IPS DF 6.9 (cell line): ENCODE measurements at regions not wholly inside any gene's neighbourhood (a gene's known extent, or its start where the extent isn't known, plus 50 kb on each side); places are given as distances from the start of the nearest gene placed in this dataset.
"Not testable (repeated sequence)": the region's sequence is repeated elsewhere in the genome, so short reads cannot be mapped to it uniquely, and the experiment has no call there.

Source experiments
- DNase-seq: peaks from one replicate; pipeline ENCODE4 v3.0.0-alpha.2; 2013; ENCODE audit warnings: low read depth, low spot score
- H3K27ac ChIP-seq: one replicate; pipeline ENCODE4 v1.5.1; 2013; ENCODE audit warnings: low read length, control low read depth
- H3K27me3 ChIP-seq: 2 replicates; pipeline ENCODE4 v1.6.1; 2013; ENCODE audit warnings: mild to moderate bottlenecking, low read length; ENCODE audit not compliant: control insufficient read depth, insufficient read depth
- H3K36me3 ChIP-seq: 2 replicates; pipeline ENCODE4 v1.6.1; 2013; ENCODE audit warnings: low read length; ENCODE audit not compliant: control insufficient read depth, insufficient read depth
- H3K4me1 ChIP-seq: 2 replicates; pipeline ENCODE4 v1.6.1; 2013; ENCODE audit warnings: low read length; ENCODE audit not compliant: control insufficient read depth, insufficient read depth
- H3K4me3 ChIP-seq: 2 replicates; pipeline ENCODE4 v1.5.1; 2013; ENCODE audit warnings: mild to moderate bottlenecking, low read length
- H3K9me3 ChIP-seq: 2 replicates; pipeline ENCODE4 v1.6.1; 2013; ENCODE audit warnings: low read length, inconsistent platforms; ENCODE audit not compliant: control insufficient read depth, insufficient read depth
- WGBS: extraction: QIAGEN DNeasy Blood & Tissue Kit; methylation state at CpG from one replicate; pipeline ENCODE4 v1.1.7; 2013; ENCODE audit warnings: mixed read lengths, missing lambda C conversion rate; ENCODE audit not compliant: insufficient read length, insufficient coverage; 5-methylcytosine and 5-hydroxymethylcytosine counted together

GRCh38 chr16:88176184-88176583, 206.6 kb upstream of the ZNF469 start:
- not testable (repeated sequence) for H3K4me1 ChIP-seq, H3K27ac ChIP-seq, H3K36me3 ChIP-seq, H3K9me3 ChIP-seq, H3K27me3 ChIP-seq, H3K4me3 ChIP-seq, DNase-seq
- WGBS, result no CpG with 5 or more reads among the region's 8 CpGs

DNA sequence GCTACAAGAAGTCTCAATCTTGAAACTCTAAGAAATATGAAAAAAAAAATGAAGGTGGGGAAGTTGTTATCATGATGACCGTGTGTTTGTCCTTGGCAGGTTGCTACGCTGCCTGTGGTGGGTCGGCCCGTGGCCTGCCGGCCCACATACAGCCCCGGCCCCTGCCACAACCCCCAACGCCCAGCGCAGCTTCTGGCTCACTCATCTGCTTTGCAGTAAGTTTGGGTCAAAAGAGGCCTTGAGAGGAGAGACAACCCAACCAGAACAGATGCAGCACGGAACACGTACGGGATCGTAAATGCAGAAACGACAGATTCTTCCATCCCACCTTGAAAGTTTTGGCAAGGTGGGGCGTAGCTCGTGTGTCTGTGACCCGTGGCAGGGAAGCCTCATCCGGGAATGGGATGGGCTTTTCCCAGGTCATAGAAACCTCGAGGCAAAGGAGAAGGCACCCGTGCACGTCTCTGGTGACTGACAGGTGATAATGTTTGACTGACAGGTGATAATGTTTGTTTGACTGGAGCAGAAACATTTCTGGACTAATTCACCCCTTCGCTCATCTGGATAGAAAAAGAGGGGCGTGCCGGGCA, 206.1 kb upstream of the ZNF469 start:
- not testable (repeated sequence) for H3K27me3 ChIP-seq, DNase-seq, H3K36me3 ChIP-seq, H3K27ac ChIP-seq, H3K4me3 ChIP-seq, H3K4me1 ChIP-seq, H3K9me3 ChIP-seq
- no CpG with 5 or more reads among the region's 23 CpGs for WGBS

DNA sequence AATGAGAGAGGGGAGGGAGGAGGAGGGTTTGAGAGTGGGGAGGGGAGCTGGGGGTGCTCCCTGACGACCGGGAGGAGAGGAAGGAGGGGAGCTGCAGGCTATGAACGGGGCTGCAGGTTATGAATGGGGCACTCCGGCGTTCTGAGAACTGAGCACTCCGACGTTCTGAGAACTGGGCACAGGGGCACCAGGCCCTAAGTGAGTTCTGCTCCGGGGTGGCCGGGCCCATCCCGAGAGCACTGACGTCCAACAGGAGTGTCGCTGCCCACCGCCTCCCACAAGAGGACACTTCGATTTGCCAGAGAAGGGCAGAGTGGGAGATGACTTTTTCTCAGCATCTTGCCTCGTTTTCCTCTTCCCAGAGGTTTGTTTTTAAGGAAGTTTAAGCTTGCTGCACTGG, 204.5 kb upstream of the ZNF469 start:
- H3K4me1 ChIP-seq, DNase-seq, H3K9me3 ChIP-seq, H3K27ac ChIP-seq, H3K36me3 ChIP-seq, H3K27me3 ChIP-seq, H3K4me3 ChIP-seq: not testable (repeated sequence)
- WGBS, result no CpG with 5 or more reads among the region's 15 CpGs

DNA sequence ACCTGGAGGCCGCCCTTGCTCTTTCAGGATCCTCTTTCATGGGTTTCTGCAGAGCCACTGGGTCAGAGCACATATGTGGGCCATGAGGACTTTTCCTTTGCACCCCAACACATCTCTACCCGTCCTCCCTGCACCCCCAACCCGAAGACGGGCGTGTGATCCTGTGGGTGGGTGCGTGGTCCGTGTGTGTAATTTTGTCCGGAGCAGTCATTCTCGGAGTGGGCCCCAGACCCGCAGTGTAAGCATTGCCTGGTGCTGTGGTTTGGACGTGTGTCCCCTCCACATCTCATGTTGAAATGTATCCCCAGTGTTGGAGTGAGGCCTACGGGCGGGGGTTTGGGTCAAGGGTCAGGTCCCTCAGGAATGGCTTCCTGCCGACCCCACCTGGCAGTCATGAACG, 203.9 kb upstream of the ZNF469 start:
- not testable (repeated sequence) for H3K9me3 ChIP-seq, H3K27me3 ChIP-seq, H3K27ac ChIP-seq, H3K36me3 ChIP-seq, H3K4me3 ChIP-seq, H3K4me1 ChIP-seq, DNase-seq
- no CpG with 5 or more reads among the region's 15 CpGs for WGBS

DNA sequence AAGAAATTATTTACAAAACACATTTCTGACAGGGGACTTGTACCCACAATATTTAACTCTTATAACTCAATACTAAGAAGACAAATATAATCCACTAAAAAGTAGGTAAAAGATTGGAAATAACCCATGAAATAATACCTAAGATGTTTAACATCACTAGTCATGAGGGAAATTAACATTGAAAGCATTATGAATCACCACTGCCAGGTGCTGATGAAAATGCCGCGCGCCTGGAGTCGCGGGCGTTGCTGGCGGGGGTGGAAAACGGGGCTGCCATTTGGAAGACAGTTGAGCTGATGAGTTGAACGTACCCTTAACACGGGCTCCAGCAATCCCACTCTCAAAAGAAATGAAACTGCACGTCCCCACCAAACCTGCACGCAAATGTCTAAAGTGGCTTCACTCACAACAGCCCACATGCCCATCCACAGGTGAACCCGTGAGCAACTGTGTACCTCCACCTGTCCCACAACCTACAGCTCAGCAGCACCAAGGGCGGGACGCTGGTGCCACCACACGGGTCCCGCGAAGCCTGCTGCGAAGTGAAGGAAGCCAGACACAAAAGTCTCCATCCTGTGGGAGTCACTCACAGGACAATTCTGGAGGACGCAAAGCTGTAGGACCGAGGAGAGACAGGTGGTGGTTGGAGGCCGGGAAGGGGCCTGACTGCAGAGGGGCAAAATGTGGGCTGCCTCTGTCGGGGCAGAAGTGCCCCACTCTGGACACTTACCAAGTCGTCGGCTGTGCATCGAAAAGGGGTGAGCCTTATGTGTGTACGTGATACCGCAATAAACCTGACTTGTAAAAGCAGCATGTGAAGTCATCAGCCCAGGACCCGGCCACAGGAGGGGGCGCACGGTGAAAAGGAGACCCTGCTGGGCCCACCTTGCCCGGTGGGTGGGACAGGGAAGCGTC, 199.5 kb upstream of the ZNF469 start:
- H3K27ac ChIP-seq, H3K4me3 ChIP-seq, H3K4me1 ChIP-seq, DNase-seq, H3K36me3 ChIP-seq, H3K27me3 ChIP-seq, H3K9me3 ChIP-seq: not testable (repeated sequence)
- no CpG with 5 or more reads among the region's 33 CpGs for WGBS

- WGBS, result no CpG with 5 or more reads among the region's 14 CpGs
- H3K36me3 ChIP-seq, H3K9me3 ChIP-seq, DNase-seq, H3K27ac ChIP-seq, H3K4me1 ChIP-seq, H3K4me3 ChIP-seq, H3K27me3 ChIP-seq: not testable (repeated sequence)
These were observed 198.7 kb upstream of the ZNF469 start for GRCh38 chr16:88184053-88184452.

DNA sequence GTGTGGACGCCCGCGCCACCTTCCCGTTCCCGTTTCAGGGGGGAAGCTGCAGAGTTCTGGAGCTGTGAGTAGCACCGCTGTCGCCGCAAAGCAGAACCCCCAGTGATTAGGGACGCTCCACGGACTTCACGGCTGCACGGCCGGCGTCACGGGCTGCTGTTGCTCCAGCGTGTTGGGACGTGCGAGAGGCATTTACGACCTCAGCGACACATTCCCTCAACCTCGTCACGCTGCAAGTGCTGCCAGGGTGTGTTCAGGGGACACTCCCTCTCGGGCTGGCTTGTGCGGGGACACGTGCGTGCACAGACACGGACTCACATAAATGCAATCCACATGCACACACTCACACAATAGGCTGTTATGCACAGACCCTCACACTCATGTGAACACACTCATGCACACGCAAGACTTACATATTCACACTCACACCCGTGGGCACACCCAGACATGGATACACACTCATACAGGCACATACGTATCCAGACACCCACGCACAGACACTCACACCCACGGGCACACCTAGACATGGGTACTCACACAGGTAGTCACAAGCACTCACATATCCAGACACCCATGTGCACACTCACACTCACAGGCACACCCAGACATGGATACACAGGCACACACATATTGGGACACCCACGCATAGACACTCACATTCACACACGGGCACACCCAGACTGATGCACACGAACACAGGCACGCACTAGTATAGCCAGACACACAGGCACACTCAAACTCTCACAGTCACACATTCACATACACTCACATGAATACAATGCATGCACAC, 198.0 kb upstream of the ZNF469 start:
- not testable (repeated sequence) for H3K27me3 ChIP-seq, H3K4me3 ChIP-seq, DNase-seq, H3K4me1 ChIP-seq, H3K27ac ChIP-seq, H3K36me3 ChIP-seq, H3K9me3 ChIP-seq
- no CpG with 5 or more reads among the region's 36 CpGs for WGBS

- no CpG with 5 or more reads among the region's 9 CpGs for WGBS
- H3K27ac ChIP-seq, H3K4me3 ChIP-seq, H3K9me3 ChIP-seq, DNase-seq, H3K27me3 ChIP-seq, H3K4me1 ChIP-seq, H3K36me3 ChIP-seq: not testable (repeated sequence)
These were observed 197.4 kb upstream of the ZNF469 start for GRCh38 chr16:88185406-88185805.

- H3K4me1 ChIP-seq, H3K36me3 ChIP-seq, H3K27me3 ChIP-seq, H3K27ac ChIP-seq, H3K4me3 ChIP-seq, DNase-seq, H3K9me3 ChIP-seq: not testable (repeated sequence)
- no CpG with 5 or more reads among the region's 55 CpGs for WGBS
These were observed 196.5 kb upstream of the ZNF469 start for GRCh38 chr16:88185976-88186888.
